Stomach (tissue), 8 donors: ENCODE measurements at regions not wholly inside any gene's neighbourhood (a gene's known extent, or its start where the extent isn't known, plus 50 kb on each side); places are given as distances from the start of the nearest gene placed in this dataset.

Source experiments
- DNase-seq, 2 donors: peaks; one replicate each; pipeline versions ENCODE4 v3.0.0 to v3.0.0-alpha.2; 2013 to 2019
- H3K27ac ChIP-seq, 5 donors: fragments of 200-600 bp in 4 of 5; sonication (generic) in 4 of 5; one replicate each; pipeline ENCODE4 v1.5.1; 2013 to 2019; ENCODE audit warnings: mild to moderate bottlenecking in 1 of 5, moderate library complexity in 1 of 5
- H3K27me3 ChIP-seq, 3 donors: fragments of 200-600 bp; sonication (generic); one replicate each; pipeline ENCODE4 v1.5.1; 2017 to 2019; ENCODE audit warnings: mixed run types in 1 of 3
- H3K36me3 ChIP-seq, 4 donors: fragments of 200-600 bp; sonication (generic); 1 replicate in 3 of 4; 2 replicates in 1 of 4; pipeline ENCODE4 v1.5.1; 2016 to 2019
- H3K4me1 ChIP-seq, 4 donors: fragments of 200-600 bp; sonication (generic); one replicate each; pipeline ENCODE4 v1.5.1; 2016 to 2019
- H3K4me3 ChIP-seq, 4 donors: fragments of 200-600 bp; sonication (generic) in 3 of 4; one replicate each; pipeline ENCODE4 v1.5.1; 2016 to 2019; ENCODE audit warnings: mild to moderate bottlenecking in 1 of 4
- H3K9me3 ChIP-seq, 4 donors: fragments of 200-600 bp; sonication (generic); one replicate each; pipeline ENCODE4 v1.5.1; 2016 to 2019
- CTCF ChIP-seq, 7 experiments: fragments of 450-650 bp in 4 of 7; fragments of 200-600 bp in 3 of 7; sonication (generic) in 3 of 7; IDR thresholded peaks; one replicate each; pipeline ENCODE4 v1.5.1; 2016 to 2019; ENCODE audit warnings: antibody characterized with exemption in 7 of 7, control low read depth in 2 of 7, mild to moderate bottlenecking in 1 of 7
- EP300 ChIP-seq: sonication (generic); formaldehyde crosslinking; IDR thresholded peaks from one replicate; pipeline ENCODE4 v1.6.1; 2017; ENCODE audit warnings: antibody characterized with exemption
- POLR2A ChIP-seq, 4 donors: fragments of 450-650 bp; IDR thresholded peaks; one replicate each; pipeline ENCODE4 v1.6.1; 2016; ENCODE audit warnings: antibody characterized with exemption in 4 of 4, control low read depth in 2 of 4, mild to moderate bottlenecking in 1 of 4, moderate library complexity in 1 of 4
- POLR2AphosphoS5 ChIP-seq, 3 donors: sonication (generic); formaldehyde crosslinking; IDR thresholded peaks; one replicate each; pipeline ENCODE4 v1.6.1; 2016; ENCODE audit warnings: antibody characterized with exemption in 3 of 3
- WGBS, 5 donors: extraction: QIAGEN DNeasy Blood & Tissue Kit in 3 of 5; methylation state at CpG; one replicate each; pipeline versions ENCODE4 v1.1.5 to v1.1.7; 2013 to 2018; 5-methylcytosine and 5-hydroxymethylcytosine counted together
- intact Hi-C: fragments of 100-400 bp; cut with DNase I; formaldehyde crosslinking; loops from one replicate; pipeline ENCODE4 v1.15.1; 2023; ENCODE audit warnings: low total_unique reads
- donor health status: healthy with polysubstance abuse.
- donor health status: Bipolar disorder and iron deficiency.
- donor health status: healthy.

DNA sequence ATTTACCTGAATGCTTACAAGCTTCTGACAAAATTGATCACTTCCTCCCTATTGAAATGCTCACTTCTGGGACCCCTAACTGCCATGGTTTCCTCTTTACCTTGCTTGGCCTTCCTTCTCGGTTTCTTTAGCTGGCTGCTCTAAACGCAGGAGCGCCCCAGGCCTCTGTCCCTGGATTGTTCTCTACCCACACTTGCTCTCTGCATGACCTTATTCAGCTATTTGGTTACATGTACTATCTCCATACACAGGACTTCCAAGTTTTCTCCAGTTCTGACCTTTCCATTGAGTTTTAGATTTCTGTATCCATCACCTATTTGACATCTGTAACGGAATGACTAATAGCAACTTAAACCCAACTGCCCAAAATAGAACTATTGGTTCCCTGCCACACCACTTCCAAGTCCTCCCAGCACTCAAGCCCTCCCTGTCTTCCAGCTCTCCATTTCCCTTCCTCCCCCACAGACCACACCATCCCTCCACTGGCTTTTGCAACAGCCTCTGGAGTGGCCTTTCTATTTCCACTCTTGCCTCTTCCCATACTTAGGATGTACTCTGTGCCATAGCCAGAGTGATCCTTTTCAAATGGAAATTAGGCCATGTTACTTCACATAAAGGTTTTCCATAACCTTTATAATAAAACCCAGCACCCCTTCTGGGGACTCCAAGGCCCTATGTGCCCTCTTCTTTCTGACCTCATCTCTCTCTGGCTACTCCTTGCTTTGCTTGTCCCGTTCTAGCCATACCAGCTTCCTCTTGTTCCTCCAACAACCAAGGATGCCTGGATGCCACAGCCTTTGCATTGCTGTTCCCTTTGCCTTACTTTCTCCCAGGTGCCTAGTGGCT, 202.2 kb downstream of the AEBP2 start:
- TF ChIP-seq POLR2AphosphoS5 (IDR thresholded peaks at IDR 0.05): no peak
- Histone ChIP-seq H3K36me3 (no peaks in the 10 kb centered on the region), H3K4me3 (no peak overlapping the region), H3K4me1 (peaks cover 0 to 4% (median 0%) of the 10 kb centered on the region in 4 donors), H3K27me3 (no peaks in the 10 kb centered on the region), H3K9me3 (peaks cover 0 to 6% (median 0%) of the 10 kb centered on the region in 4 donors), H3K27ac (no peak overlapping the region)
- intact Hi-C loops: no loop called here
- DNase-seq: no peak
- WGBS, 5 donors: 73 to 93% (median 91%) methylated on average over 5 of the region's 5 CpGs

GRCh38 chr12:19642345-19642744, 203.1 kb downstream of the AEBP2 start:
- intact Hi-C loops: no loop called here
- TF ChIP-seq EP300 (no peak), POLR2AphosphoS5 (IDR thresholded peaks at IDR 0.05) (no peak), POLR2A (IDR thresholded peaks at IDR 0.05) (no peak), CTCF (IDR thresholded peaks at IDR 0.05) (no peak)
- peaks cover 0 to 7% (median 0%) of the 10 kb centered on the region in 4 donors for H3K9me3 ChIP-seq
- H3K27ac ChIP-seq: no peak overlapping the region
- no peak for DNase-seq
- 87 to 97% (median 94%) methylated on average over 4 of the region's 4 CpGs for whole genome bisulfite sequencing, 5 donors
- no peaks in the 10 kb centered on the region for H3K36me3 ChIP-seq
- no peaks in the 10 kb centered on the region for H3K27me3 ChIP-seq
- peaks cover 0 to 4% (median 0%) of the 10 kb centered on the region in 4 donors for H3K4me1 ChIP-seq
- no peak overlapping the region for H3K4me3 ChIP-seq

DNA sequence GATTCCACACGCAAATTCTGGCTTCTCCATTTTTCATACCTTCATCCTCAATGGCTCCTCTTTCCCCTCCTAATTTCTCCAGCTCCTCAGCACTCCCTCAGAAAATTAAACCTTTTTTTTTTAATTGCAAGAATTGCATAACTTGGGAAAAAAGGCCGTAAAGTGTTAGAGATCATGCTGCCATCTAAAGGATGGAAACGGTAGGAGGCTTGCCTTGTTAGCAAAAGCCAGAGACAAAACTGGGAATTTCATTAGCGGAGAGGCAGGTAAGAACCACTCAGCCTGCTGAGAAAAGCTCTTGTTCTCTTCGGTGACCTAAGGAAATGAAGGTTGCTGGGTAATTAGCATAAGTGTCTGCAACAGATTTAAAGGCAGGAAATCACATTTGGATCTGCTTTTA, 204.3 kb downstream of the AEBP2 start:
- Histone ChIP-seq H3K4me3 (no peak overlapping the region), H3K9me3 (peaks cover 0 to 7% (median 0%) of the 10 kb centered on the region in 4 donors), H3K36me3 (no peaks in the 10 kb centered on the region), H3K27ac (no peak overlapping the region), H3K4me1 (peaks cover 0 to 4% (median 0%) of the 10 kb centered on the region in 4 donors), H3K27me3 (no peaks in the 10 kb centered on the region)
- 13 to 30% (median 24%) methylated on average over 5 of the region's 5 CpGs for WGBS, 5 donors
- intact Hi-C loops: no loop called here
- peak in 1 of 2 donors; percentile 77 for DNase-seq
- TF ChIP-seq POLR2A (IDR thresholded peaks at IDR 0.05) (no peak), CTCF (IDR thresholded peaks at IDR 0.05) (peak in 3 of 7 experiments; percentile 18 to 34 (median 32)), POLR2AphosphoS5 (IDR thresholded peaks at IDR 0.05) (peak in 1 of 3 donors; percentile 5)

- H3K27me3 ChIP-seq: no peaks in the 10 kb centered on the region
- peaks cover 0 to 7% (median 0%) of the 10 kb centered on the region in 4 donors for H3K9me3 ChIP-seq
- no peak for DNase-seq
- H3K27ac ChIP-seq: no peak overlapping the region
- intact Hi-C loops: no loop called here
- no peaks in the 10 kb centered on the region for H3K36me3 ChIP-seq
- TF ChIP-seq EP300: no peak
- no peak for TF ChIP-seq POLR2A (IDR thresholded peaks at IDR 0.05)
- no peak for TF ChIP-seq POLR2AphosphoS5 (IDR thresholded peaks at IDR 0.05)
- no peak for TF ChIP-seq CTCF (IDR thresholded peaks at IDR 0.05)
- H3K4me1 ChIP-seq: peaks cover 0 to 4% (median 0%) of the 10 kb centered on the region in 4 donors
- H3K4me3 ChIP-seq: no peak overlapping the region
- 69 to 88% (median 84%) methylated on average over 3 of the region's 3 CpGs for WGBS, 5 donors
Observed at GRCh38 chr12:19644571-19644970, 205.3 kb downstream of the AEBP2 start.

GRCh38 chr12:19645823-19646222, 206.5 kb downstream of the AEBP2 start:
- intact Hi-C loops: no loop called here
- no peak for DNase-seq

More at GRCh38 chr12:19645823-19646222, 206.5 kb downstream of the AEBP2 start:
- Histone ChIP-seq H3K27ac (no peak overlapping the region), H3K4me3 (no peak overlapping the region), H3K27me3 (no peaks in the 10 kb centered on the region), H3K4me1 (peaks cover 0 to 4% (median 0%) of the 10 kb centered on the region in 4 donors), H3K9me3 (peaks cover 0 to 7% (median 0%) of the 10 kb centered on the region in 4 donors), H3K36me3 (no peaks in the 10 kb centered on the region)
- TF ChIP-seq POLR2A (IDR thresholded peaks at IDR 0.05) (no peak), CTCF (IDR thresholded peaks at IDR 0.05) (no peak)
